Fibroblast of lung (primary cell): ENCODE measurements at regions not wholly inside any gene's neighbourhood (a gene's known extent, or its start where the extent isn't known, plus 50 kb on each side); places are given as distances from the start of the nearest gene placed in this dataset.

Experiments used
- CTCF ChIP-seq, 2 donors: IDR thresholded peaks in 1 of 2; conservative IDR thresholded peaks in 1 of 2; 1 replicate in 1 of 2; 2 replicates in 1 of 2; pipeline ENCODE4 v1.5.1; 2011 to 2012; ENCODE audit warnings: low read length in 2 of 2, control low read depth in 1 of 2, inconsistent platforms in 1 of 2, low read depth in 1 of 2, mild to moderate bottlenecking in 1 of 2
- EZH2 ChIP-seq: IDR thresholded peaks from 2 replicates; pipeline ENCODE4 v1.5.1; 2012; ENCODE audit warnings: low read length, control low read depth, mild to moderate bottlenecking; ENCODE audit errors: missing control alignments

GRCh38 chr11:98549571-98549970 lies 471.2 kb upstream of the CNTN5 start:
- TF ChIP-seq CTCF (conservative IDR thresholded peaks at IDR 0.05 in 1 of 2, IDR thresholded peaks at IDR 0.05 in 1 of 2; ENCODE audit: low read depth in 1 of 2, low read length in 2 of 2) (no peak), EZH2 (no peak)
